ENCODE measurements at regions not wholly inside any gene's neighbourhood (a gene's known extent, or its start where the extent isn't known, plus 50 kb on each side); places are given as distances from the start of the nearest gene placed in this dataset.

DNA sequence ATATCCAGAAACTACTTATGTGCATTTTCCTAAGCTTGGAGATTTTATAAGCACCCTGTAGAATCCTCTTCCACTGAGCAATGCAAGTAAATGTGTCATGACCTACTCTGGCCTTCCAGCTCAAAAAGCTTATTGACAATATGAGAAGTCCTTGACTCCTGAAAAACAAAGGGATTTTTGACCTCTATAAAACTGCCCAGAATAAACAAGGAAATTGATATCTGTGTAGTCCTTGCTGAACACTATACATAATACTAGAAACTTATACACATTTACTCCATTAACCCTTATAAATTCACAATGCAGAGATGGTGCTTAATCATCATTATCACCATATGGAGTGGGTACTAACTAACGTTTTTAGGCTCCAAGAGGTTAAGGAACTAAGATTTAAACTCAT lies 197.4 kb upstream of the KRR1 start:
- H3K4me2 ChIP-seq (ENCODE audit: low read depth, low read length): peak overlapping the region; percentile 14; the same call in 1 of the 2 replicates
- H3K9me3 ChIP-seq (ENCODE audit: low read length): no peaks in the 10 kb centered on the region
- no peak overlapping the region for H3K9ac ChIP-seq (ENCODE audit: insufficient read depth, low read depth, low read length)
- DNase-seq (ENCODE audit: low spot score): peak; percentile 82
- BruUV-seq (replicated peaks): no TSS peak
- no peak overlapping the region for H3K27ac ChIP-seq (ENCODE audit: extremely low read length, insufficient read depth, low read length)
- no peak overlapping the region for H3K4me3 ChIP-seq (replicated peaks in 1 of 3; ENCODE audit: insufficient read depth in 1 of 3, low read depth in 2 of 3, low read length in 3 of 3)
- no peaks in the 10 kb centered on the region for H3K36me3 ChIP-seq (replicated peaks in 1 of 2; ENCODE audit: control insufficient read depth in 1 of 2, insufficient read depth in 2 of 2, low read length in 2 of 2)
- CTCF ChIA-PET (ENCODE audit: low intra/inter-chr PET ratio, low total read pairs): no interaction called here
- intact Hi-C loops (cut with micrococcal nuclease; ENCODE audit: unreplicated experiment) (no loop called here), in situ Hi-C loops (cut with HindIII; ENCODE audit: extremely low pct_ligation_motif_present, low pct_unique_long_range_greater_than_20kb) (no loop called here)
- H3K79me2 ChIP-seq (ENCODE audit: insufficient read depth, low read length): no peaks in the 10 kb centered on the region
- WGBS (ENCODE audit: low lambda C conversion rate): 13% methylated on average over 1 of the region's 1 CpG
- no peak overlapping the region for H2AFZ ChIP-seq (ENCODE audit: low read length)
- no peaks in the 10 kb centered on the region for H4K20me1 ChIP-seq (ENCODE audit: insufficient read depth, low read length)
- no peak for FAIRE-seq
- POLR2A ChIA-PET: interaction anchor here (0.7 to 1.6 kb wide), 3 partner anchors 36 to 323 kb away, joined by 3 to 9 read pairs (median 3); partner anchors contain the start of gene PHLDA1
- H3K27me3 ChIP-seq (ENCODE audit: control insufficient read depth in 1 of 2, insufficient read depth in 2 of 2, low read length in 2 of 2): no peaks in the 10 kb centered on the region
- H3K4me1 ChIP-seq (ENCODE audit: insufficient read depth, low read length): peaks cover 87% of the 10 kb centered on the region
- ATAC-seq: peak; percentile 84
- TF ChIP-seq REPIN1 (CRISPR knock-in tag; IDR thresholded peaks at IDR 0.05; ENCODE audit: borderline replicate concordance, low read depth): no peak
- TF ChIP-seq, protein P1, sequence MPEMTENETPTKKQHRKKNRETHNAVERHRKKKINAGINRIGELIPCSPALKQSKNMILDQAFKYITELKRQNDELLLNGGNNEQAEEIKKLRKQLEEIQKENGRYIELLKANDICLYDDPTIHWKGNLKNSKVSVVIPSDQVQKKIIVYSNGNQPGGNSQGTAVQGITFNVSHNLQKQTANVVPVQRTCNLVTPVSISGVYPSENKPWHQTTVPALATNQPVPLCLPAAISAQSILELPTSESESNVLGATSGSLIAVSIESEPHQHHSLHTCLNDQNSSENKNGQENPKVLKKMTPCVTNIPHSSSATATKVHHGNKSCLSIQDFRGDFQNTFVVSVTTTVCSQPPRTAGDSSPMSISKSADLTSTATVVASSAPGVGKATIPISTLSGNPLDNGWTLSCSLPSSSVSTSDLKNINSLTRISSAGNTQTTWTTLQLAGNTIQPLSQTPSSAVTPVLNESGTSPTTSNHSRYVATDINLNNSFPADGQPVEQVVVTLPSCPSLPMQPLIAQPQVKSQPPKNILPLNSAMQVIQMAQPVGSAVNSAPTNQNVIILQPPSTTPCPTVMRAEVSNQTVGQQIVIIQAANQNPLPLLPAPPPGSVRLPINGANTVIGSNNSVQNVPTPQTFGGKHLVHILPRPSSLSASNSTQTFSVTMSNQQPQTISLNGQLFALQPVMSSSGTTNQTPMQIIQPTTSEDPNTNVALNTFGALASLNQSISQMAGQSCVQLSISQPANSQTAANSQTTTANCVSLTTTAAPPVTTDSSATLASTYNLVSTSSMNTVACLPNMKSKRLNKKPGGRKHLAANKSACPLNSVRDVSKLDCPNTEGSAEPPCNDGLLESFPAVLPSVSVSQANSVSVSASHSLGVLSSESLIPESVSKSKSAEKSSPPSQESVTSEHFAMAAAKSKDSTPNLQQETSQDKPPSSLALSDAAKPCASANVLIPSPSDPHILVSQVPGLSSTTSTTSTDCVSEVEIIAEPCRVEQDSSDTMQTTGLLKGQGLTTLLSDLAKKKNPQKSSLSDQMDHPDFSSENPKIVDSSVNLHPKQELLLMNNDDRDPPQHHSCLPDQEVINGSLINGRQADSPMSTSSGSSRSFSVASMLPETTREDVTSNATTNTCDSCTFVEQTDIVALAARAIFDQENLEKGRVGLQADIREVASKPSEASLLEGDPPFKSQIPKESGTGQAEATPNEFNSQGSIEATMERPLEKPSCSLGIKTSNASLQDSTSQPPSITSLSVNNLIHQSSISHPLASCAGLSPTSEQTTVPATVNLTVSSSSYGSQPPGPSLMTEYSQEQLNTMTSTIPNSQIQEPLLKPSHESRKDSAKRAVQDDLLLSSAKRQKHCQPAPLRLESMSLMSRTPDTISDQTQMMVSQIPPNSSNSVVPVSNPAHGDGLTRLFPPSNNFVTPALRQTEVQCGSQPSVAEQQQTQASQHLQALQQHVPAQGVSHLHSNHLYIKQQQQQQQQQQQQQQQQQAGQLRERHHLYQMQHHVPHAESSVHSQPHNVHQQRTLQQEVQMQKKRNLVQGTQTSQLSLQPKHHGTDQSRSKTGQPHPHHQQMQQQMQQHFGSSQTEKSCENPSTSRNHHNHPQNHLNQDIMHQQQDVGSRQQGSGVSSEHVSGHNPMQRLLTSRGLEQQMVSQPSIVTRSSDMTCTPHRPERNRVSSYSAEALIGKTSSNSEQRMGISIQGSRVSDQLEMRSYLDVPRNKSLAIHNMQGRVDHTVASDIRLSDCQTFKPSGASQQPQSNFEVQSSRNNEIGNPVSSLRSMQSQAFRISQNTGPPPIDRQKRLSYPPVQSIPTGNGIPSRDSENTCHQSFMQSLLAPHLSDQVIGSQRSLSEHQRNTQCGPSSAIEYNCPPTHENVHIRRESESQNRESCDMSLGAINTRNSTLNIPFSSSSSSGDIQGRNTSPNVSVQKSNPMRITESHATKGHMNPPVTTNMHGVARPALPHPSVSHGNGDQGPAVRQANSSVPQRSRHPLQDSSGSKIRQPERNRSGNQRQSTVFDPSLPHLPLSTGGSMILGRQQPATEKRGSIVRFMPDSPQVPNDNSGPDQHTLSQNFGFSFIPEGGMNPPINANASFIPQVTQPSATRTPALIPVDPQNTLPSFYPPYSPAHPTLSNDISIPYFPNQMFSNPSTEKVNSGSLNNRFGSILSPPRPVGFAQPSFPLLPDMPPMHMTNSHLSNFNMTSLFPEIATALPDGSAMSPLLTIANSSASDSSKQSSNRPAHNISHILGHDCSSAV (CRISPR knock-in tag; IDR thresholded peaks at IDR 0.05; ENCODE audit: borderline replicate concordance): no peak
- TF ChIP-seq, protein P2, sequence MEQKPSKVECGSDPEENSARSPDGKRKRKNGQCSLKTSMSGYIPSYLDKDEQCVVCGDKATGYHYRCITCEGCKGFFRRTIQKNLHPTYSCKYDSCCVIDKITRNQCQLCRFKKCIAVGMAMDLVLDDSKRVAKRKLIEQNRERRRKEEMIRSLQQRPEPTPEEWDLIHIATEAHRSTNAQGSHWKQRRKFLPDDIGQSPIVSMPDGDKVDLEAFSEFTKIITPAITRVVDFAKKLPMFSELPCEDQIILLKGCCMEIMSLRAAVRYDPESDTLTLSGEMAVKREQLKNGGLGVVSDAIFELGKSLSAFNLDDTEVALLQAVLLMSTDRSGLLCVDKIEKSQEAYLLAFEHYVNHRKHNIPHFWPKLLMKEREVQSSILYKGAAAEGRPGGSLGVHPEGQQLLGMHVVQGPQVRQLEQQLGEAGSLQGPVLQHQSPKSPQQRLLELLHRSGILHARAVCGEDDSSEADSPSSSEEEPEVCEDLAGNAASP (CRISPR knock-in tag; IDR thresholded peaks at IDR 0.05; ENCODE audit: borderline replicate concordance): peak; percentile 86; the same call in 1 of the 2 replicates
- no peak for TF ChIP-seq PAX8 (CRISPR knock-in tag; IDR thresholded peaks at IDR 0.05; ENCODE audit: borderline replicate concordance)
- 0 out of 2 replicates have a peak, but pooled peaks have one; percentile 35 for TF ChIP-seq ONECUT2 (CRISPR knock-in tag; IDR thresholded peaks at IDR 0.05)
- TF ChIP-seq, protein P3, sequence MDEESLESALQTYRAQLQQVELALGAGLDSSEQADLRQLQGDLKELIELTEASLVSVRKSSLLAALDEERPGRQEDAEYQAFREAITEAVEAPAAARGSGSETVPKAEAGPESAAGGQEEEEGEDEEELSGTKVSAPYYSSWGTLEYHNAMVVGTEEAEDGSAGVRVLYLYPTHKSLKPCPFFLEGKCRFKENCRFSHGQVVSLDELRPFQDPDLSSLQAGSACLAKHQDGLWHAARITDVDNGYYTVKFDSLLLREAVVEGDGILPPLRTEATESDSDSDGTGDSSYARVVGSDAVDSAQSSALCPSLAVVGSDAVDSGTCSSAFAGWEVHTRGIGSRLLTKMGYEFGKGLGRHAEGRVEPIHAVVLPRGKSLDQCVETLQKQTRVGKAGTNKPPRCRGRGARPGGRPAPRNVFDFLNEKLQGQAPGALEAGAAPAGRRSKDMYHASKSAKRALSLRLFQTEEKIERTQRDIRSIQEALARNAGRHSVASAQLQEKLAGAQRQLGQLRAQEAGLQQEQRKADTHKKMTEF (CRISPR knock-in tag; IDR thresholded peaks at IDR 0.05): 0 out of 2 replicates have a peak, but pooled peaks have one; percentile 48
- TF ChIP-seq HDAC1 (CRISPR knock-in tag; IDR thresholded peaks at IDR 0.05): peak; percentile 50; the same call in 1 of the 2 replicates
- no peak for TF ChIP-seq CHD2 (IDR thresholded peaks at IDR 0.05; ENCODE audit: low read depth, low read length)
- peak; percentile 39; the same call in 1 of the 2 replicates for TF ChIP-seq GATA4 (IDR thresholded peaks at IDR 0.05; ENCODE audit: borderline replicate concordance, low read depth)
- peak; percentile 44; the same call in 1 of the 2 replicates for TF ChIP-seq SALL1 (CRISPR knock-in tag; IDR thresholded peaks at IDR 0.05)
- TF ChIP-seq MIER3 (CRISPR knock-in tag; IDR thresholded peaks at IDR 0.05; ENCODE audit: borderline replicate concordance): 0 out of 2 replicates have a peak, but pooled peaks have one; percentile 36
